HG03280 (cell line): ENCODE measurements at regions not wholly inside any gene's neighbourhood (a gene's known extent, or its start where the extent isn't known, plus 50 kb on each side); places are given as distances from the start of the nearest gene placed in this dataset.

Source experiments
- ATAC-seq: cut with Tn5 transposase; IDR thresholded peaks from one replicate; pipeline ENCODE4 v1.9.1; 2021; ENCODE audit warnings: mild to moderate bottlenecking, moderate library complexity; ENCODE audit not compliant: unreplicated experiment

DNA sequence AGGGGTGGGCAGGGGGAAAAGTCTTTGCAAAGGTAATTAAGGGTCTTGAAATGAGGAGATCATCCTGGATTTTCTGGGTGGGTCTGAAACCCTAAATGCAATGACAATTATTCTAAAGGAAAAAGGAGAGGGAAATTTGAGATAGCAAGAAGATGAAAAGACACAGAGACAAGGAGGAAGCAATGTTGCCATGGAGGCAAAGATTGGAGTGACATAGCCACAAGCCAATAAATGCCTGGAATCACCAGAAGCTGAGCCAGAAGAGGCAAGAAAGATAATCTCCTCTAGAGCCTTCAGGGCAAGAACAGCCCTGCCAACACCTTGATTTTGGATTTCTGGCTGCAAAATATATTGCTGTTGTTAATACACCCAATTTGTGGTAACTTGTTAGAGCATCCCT, 1246.3 kb upstream of the PIK3C3 start:
- no peak for ATAC-seq

DNA sequence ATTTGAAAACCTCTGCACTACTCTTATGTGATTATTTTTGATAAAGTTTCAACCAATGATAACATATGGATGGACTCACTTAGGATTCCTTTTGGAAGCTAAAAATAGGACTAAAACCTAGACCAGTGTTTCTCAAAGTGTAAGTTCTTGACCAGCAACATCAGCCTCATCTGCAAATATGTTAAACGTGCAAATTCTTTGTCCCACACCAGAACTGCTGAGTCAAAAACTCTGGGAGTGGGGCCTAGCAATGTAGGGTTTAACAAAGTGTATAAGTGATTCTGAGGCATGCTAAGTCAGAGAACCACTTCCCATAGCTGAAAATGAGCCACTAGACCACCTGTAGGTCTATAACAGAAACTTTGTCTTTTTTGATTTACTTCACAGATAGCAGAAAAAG, 1247.2 kb upstream of the PIK3C3 start:
- no peak for ATAC-seq

DNA sequence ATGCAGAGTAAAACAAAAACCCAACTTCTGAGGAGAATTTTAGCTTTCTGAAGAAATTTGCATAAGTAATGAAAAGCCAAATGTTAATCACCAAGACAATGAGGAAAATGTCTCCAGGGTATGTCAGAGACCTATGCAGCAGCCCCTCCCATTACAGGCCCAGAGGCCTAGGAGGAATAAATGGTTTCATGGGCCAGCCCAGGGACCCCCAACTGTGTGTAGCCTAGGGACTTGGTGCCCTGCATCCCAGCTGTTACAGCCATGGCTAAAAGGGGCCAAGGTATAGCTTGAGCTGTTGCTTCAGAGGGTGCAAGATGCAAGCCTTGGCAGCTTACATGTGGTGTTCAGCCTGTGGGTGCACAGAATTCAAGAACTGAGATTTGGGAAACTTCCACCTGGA, 1256.9 kb upstream of the PIK3C3 start:
- no peak for ATAC-seq

DNA sequence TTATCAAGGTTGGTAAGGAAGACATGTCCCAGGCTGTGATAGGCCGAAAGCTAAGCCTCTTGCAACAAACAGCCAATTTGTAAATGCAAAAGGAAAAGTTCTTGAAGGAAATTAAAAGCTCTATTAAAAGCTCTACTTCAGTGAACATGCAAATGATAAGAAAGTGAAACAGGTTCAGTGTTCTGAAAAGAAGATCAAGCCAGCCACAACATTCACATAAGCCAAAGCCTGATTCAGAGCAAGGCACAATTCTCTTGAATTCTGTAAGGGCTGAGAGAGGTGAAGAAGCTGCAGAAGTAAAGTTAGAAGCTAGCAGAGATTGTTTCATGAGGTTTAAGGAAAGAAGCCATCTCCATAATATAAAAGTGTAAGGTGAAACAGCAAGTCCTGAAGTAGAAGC, 1259.5 kb upstream of the PIK3C3 start:
- no peak for ATAC-seq

DNA sequence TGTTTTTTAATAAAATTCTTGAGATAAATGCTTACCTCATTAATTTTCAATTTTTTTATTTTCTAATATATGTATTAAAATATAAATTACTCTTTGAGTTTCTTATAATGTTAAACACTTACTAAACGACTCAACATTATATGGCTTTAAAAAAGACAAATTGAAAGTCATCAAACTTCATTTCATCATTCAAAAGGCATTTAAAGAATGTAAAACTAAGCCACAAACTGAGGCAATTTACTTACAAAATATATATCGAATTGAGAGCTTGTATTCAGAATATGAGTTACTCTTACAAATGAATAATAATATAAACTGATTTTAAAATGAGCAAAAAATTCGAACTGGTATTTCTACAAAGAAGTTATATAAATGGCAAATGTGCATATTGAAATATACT, 1262.2 kb upstream of the PIK3C3 start:
- no peak for ATAC-seq

DNA sequence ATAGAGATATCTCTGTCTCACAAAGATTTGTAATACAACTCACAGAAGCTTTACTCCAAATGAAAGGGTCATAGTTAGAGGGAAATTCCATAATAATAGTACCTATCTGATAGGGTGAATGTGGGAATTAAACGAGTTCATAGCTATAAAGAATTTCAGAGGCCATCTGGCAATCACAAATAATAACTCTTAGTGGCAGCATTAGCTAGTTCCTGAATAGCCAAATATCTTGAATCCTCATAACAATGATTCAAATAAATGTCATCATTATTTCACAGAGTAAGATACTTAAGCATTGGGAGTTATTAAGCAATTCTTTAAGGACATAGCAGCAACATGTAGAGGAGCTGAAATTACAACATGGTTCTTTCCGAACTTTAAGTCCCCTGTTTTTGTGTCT, 1265.0 kb upstream of the PIK3C3 start:
- ATAC-seq = no peak

DNA sequence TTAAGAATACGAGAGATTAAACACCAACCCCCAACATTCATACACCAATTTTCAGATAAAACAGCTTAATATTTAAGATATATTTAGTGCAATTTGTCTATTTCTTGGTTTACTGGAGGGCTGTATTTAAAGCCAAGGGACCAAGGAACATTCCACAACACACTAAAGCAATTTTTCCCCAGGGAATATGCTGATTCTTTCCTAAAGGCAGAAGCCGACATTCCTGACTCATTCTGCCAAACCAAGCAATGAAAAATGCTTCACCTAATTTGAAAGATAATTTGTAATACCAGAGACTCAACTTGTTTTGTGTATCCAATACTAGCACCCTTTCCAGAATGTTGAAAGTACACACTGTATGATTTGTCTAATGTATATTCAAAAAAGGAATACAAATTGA, 1267.6 kb upstream of the PIK3C3 start:
- ATAC-seq = no peak

DNA sequence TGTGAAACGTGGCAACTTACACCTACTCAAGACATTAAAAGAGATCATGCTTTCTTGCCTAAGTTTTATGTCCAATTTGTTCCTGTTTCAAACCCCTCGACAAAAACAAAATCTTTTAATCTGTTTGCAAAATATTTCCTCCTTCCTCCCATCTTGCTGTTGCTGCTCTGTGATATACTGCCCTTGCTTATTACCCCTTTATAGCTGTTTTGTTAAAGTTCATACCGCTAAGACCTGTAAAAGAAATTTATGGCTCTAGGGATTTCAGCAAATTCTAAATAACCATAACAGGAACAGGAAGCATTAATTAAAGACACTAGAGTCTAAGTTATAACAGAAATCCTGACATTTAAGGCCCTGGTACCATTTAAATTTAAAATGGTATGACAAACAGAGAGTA, 1268.2 kb upstream of the PIK3C3 start:
- no peak for ATAC-seq

DNA sequence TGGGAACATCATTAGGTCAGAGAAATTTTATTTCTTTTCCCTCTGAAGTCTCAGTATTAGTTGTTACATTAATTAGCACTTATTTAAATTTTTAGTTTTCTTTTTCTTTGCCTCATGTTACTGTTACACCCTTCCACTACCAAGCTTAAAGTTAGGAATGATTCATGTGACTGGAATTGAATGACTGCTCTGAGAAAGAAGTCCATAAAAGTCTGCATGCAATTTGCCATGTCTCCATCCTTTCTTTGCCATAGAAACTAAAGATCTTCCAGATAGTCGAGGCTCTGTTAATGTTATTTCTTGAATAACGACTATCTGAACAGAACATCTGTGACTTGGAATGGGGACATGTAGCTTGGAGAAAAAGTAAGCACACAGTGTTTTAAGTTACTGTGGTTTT, 1269.8 kb upstream of the PIK3C3 start:
- no peak for ATAC-seq

DNA sequence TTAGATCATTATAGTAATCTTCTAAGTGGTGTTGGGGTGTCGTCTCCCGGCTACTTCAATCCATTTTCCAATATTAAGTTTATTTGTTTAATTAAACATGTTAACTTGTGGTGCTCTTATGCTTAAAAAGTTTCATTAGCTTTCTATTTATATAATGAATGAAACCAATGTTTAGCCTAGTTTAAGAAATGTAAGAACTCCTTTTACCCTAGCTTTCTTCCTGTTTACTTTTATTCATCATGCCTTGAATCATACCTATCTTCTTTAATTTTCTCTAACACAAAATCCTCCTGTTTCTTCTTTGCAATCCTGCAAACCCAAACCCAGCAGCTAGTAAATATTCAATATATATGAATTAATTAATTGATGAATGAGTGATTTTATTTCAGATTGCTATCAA, 1276.7 kb upstream of the PIK3C3 start:
- no peak for ATAC-seq

DNA sequence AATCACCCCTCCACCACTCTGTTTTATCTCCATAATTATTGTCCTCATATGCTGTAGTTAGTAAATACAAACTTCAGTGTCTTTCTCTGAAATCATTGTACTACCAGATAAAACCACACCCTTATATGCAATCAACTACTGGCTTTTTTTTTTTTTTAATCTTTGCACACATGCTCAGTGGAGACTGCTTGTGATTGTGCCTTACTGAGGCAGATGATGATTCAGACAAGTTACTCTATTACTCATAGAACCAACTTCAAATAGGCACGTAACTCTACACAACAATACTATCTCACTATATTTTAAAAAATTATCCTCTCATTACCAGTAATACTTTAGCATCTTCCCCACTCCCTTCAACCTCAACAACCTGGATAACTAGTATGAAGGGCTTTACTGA, 1278.4 kb upstream of the PIK3C3 start:
- no peak for ATAC-seq

DNA sequence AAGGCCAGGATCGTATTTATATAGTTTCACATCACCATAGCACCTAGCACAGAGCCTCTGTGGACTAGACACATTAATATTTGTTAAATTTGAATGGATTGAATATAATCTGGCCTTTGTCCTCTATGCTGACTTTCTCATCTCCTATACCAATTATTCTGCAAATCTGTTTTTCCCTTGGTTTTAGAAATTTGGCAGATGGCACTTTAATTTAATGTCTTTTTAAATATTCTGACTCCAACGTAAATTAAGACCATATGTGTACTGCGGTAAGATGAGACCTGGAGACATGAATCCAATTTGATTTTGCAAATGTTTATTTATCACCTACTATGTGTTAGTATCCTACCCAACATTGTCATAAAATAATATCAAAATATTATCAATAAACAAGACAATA, 1281.9 kb upstream of the PIK3C3 start:
- ATAC-seq = no peak

DNA sequence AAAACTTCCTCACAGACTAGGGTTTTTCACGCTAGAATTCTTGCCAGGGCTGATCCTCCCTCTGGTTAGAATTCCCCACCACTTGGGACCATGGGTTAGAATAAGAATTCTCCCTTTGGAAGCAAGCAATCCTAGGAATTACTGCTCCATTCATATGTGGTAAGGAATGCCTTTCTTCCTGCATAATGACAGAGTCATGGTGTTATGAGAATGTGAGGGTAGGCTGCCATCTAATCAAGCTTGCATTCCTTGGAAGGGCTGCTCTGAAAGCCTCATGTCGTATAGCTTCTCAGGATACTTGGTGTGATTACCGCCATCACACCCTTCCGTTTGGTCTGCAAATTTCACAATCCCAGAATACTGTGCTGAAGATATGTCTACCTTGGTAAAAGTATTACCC, 1282.4 kb upstream of the PIK3C3 start:
- ATAC-seq = no peak

DNA sequence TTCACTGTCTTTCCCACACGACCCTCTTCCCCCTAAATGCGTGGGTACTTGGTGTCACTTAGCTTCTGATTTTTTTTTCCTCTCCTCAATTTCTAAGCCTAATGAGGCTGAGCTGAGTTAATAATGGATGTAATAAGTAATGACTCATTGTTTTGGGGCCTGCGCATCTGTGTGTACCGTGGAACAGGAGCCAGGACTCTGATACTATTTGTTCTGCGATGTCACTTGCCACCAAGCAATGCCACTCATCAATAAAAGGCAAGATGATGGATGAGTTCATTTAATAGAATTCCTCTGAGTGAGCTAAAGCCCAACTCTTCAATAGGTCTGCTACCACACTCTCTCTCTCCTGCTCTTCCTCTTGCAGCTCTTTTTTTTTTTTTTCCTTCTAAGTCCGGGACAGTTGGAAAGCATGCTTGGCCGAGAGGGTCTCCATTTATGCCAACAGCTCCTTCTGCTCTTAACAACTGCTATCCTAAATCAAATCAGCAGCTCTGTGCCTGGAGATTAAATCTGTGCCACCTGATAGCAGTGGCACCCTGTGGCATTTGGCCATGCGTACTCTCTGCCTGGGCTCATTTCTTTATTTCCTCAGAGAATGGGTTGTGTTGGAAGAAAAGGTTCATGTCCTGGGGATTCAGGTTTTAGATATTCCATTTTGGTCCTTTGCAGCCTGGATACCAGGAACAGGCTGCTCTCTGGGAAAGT, 1284.2 kb upstream of the PIK3C3 start:
- ATAC-seq = no peak

DNA sequence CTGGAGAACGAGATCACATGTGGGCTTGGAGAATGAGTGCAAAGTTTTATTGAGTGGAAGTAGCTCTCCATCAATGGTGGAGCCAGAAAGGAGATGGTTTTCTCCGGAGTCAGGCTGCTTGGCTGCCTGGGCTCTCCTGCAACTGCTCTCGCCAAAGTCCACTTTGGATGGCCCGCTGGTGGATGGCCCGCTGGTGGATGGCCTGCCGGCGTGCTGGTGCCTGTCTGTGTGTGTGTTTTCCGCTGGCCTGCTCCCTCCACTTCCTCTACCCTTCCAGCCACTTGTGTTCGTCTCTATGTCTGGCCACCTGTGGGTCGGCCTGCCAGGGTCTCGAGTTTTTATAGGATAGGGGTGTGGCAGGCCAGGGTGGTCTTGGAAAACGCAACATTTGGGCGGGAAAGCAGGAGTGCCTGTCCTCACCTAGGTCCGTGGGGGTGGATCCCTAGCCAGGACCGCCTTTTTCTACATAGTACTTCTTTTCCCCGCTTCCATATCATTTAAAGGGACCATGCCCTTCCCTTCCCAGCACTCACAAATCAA, 1292.1 kb upstream of the PIK3C3 start:
- no peak for ATAC-seq

DNA sequence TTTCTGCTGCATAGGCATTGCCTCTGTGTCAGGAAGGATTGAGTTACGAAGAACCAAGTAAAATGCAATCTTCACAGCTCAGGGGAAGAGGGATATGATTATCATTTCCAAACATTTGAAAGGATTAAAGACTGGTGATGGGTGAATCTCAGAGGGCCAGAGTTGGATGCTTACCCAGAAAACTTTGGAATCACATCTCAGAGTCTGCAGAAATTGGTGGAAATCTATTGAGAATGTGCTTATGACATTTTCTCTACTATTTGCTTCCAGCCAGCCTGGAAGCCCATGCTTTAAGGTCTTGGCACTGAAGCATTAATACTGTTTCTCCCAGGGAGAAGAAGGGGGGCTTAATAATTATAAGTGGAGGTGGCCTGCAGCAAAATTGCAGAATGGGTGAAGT, 1301.4 kb upstream of the PIK3C3 start:
- ATAC-seq = no peak

DNA sequence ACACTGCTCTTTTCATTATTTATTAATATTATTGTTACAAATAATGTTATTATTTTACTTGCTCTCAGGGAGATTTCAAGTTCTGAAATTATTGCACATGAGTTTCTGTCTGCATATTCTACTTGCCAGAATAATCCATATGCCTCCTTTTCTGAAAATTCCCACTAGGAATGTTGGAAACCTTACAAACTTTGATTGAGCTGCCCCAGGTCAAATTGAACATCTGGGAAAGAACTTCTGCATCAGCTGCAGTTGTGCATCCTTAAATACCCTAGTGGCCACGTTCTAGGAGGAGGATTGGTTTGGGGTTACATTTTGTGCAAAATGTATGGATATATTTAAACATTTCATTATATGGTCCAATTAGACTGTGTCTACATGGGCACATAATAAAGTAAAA, 1302.7 kb upstream of the PIK3C3 start:
- ATAC-seq = no peak

DNA sequence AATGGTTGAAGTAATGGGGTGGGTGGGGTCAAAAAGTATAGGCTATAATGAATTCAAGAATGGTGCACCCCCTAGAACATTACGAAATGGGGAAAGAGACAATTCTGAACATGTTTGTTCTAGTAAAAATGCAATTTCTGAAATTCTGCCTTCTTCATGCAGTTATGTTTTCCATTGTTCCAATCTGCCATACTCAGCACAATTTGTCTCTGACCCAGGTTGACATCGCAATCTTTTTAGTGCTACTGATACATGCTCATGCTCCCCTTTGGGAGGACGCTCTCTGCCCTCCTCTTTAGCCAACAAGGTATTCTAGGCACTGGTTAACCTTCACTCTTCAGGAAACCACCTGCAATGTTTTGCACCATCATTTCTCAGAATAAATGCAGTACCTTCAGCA, 1303.9 kb upstream of the PIK3C3 start:
- no peak for ATAC-seq

DNA sequence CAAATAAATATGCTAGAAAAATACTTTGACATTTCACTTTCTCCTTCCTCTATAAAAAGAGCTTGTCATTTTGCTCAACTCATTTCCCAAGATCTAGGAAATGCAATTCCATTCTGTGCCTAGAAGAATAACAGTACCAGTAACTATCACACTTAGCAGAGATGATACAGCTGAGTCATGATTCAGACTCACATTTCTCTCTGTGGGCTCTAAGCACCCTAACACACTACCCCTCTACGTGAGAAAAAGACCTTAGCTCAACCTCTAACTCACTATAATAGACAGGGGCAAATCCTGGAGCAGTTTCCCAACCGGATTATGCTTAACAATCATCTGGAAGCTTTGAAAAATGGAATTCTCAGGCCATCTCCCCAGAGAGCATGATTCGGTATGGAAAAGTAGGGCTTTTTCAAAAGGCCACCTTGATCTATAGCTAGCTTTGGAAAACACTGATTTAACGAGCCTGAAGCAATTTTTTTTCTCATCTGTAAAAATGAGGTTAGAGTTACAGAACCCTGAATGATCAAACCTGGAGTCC, 1312.3 kb upstream of the PIK3C3 start:
- no peak for ATAC-seq

DNA sequence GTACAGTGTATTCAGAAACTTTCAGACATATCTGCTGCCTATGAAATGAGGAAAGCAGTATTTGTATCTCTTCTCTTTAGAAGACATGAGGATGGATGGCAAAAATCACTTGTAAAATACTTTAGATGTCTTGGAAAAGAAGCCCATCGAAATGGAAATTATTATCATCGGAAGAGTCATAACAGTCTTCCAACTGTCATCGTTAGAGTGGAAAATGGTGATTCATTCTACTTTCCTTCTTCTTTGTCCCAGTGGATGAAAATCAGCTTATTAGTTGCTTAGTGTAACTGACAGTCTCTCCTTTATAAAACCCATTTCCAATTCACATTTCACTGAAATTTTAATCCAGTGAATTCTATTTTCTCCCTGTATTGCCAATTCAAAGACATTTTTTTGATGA, 1323.7 kb upstream of the PIK3C3 start:
- no peak for ATAC-seq

DNA sequence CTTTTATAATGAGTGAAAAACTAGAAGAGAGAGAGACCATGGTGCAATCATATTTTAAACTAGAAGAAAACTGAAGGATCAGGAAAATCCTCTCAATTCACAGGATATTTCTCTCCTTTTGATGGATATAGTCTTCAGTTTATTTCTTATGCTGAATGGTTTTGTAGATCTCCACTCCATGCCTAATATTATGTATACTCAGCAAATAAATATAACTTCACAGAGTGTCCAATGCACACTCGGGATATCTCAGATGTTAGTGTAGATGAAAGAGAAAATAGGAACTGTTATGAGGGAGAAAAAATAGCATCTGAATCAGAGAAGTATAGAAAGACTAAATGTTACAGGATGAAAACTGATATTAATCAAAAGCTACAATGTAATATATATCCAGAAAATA, 1324.5 kb upstream of the PIK3C3 start:
- ATAC-seq = no peak

DNA sequence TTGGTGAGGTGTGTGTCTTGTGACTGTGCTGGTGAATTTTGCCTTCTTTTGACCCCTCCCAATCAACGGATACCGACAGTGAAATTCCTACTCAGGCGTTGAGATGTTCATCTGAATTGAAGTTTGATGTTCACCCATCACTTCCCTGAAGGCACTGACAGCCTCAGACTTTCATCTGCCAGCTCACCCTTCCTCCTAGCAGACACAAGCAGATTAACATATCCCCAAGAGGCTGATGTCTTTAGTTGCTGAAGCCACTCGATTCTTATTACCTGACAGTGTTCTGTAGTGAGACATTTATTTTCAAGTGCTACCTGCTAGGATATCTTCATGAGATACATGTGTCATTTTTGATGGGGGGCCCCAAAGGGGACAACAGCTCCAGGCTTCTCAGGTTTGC, 1330.1 kb upstream of the PIK3C3 start:
- no peak for ATAC-seq

DNA sequence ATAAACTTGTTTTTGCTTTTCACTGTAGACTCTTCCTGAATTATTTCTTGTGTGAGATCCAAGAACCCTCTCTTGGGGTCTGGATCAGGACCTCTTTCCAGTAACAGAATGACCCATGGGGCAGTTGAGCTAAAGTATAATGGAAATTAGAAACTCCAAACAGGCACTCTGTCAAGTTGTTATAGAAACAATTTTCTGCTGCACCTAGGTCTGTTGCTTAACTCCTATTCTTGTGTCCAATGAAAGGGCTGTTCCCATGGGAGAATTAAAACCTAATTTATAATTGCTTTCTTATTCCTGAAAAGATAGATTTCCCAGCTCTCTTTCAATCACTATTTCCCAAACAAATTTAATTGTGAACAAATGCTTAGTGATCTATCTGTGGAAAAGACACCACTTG, 1341.3 kb upstream of the PIK3C3 start:
- no peak for ATAC-seq
